Spleen (tissue), 11 donors: ENCODE measurements at regions not wholly inside any gene's neighbourhood (a gene's known extent, or its start where the extent isn't known, plus 50 kb on each side); places are given as distances from the start of the nearest gene placed in this dataset.

Experiments used
- DNase-seq: peaks from one replicate; pipeline ENCODE4 v3.0.0-alpha.2; 2020
- H3K27ac ChIP-seq, 8 donors: fragments of 200-600 bp; sonication (generic) in 7 of 8; 1 replicate in 4 of 8; 2 replicates in 4 of 8; pipeline versions ENCODE4 v1.5.0 to v1.8.0; 2016 to 2021; ENCODE audit warnings: inconsistent platforms in 4 of 8, mild to moderate bottlenecking in 4 of 8, moderate library complexity in 1 of 8
- H3K27me3 ChIP-seq, 7 donors: fragments of 200-600 bp; sonication (generic) in 6 of 7; replicated peaks in 1 of 7; 1 replicate in 4 of 7; 2 replicates in 3 of 7; pipeline versions ENCODE4 v1.5.0 to v1.8.0; 2016 to 2021; ENCODE audit warnings: inconsistent platforms in 3 of 7, mild to moderate bottlenecking in 1 of 7
- H3K36me3 ChIP-seq, 6 donors: fragments of 200-600 bp; sonication (generic) in 5 of 6; 1 replicate in 4 of 6; 2 replicates in 2 of 6; pipeline versions ENCODE4 v1.5.0 to v1.8.0; 2016 to 2021; ENCODE audit warnings: inconsistent platforms in 2 of 6
- H3K4me1 ChIP-seq, 6 donors: fragments of 200-600 bp; sonication (generic) in 5 of 6; 1 replicate in 3 of 6; 2 replicates in 3 of 6; pipeline versions ENCODE4 v1.5.0 to v1.8.0; 2016 to 2021; ENCODE audit warnings: inconsistent platforms in 3 of 6
- H3K4me3 ChIP-seq, 8 donors: fragments of 200-600 bp; sonication (generic) in 7 of 8; 1 replicate in 4 of 8; 2 replicates in 4 of 8; pipeline versions ENCODE4 v1.5.0 to v1.8.0; 2016 to 2021; ENCODE audit warnings: inconsistent platforms in 4 of 8, mild to moderate bottlenecking in 4 of 8, moderate library complexity in 2 of 8
- H3K9me3 ChIP-seq, 8 donors: fragments of 200-600 bp; sonication (generic) in 7 of 8; 1 replicate in 4 of 8; 2 replicates in 4 of 8; pipeline versions ENCODE4 v1.5.0 to v1.8.0; 2016 to 2021; ENCODE audit warnings: inconsistent platforms in 4 of 8
- CTCF ChIP-seq, 11 experiments: fragments of 200-600 bp in 7 of 11; fragments of 450-650 bp in 4 of 11; sonication (generic) in 4 of 11; IDR thresholded peaks in 8 of 11; conservative IDR thresholded peaks in 3 of 11; 1 replicate in 7 of 11; 2 replicates in 4 of 11; pipeline versions ENCODE4 v1.4.0 to v1.8.0; 2016 to 2021; ENCODE audit warnings: antibody characterized with exemption in 11 of 11, inconsistent platforms in 4 of 11, mild to moderate bottlenecking in 1 of 11
- POLR2A ChIP-seq, 3 donors: fragments of 450-650 bp; IDR thresholded peaks; one replicate each; pipeline ENCODE4 v1.5.1; 2017; ENCODE audit warnings: antibody characterized with exemption in 3 of 3, mild to moderate bottlenecking in 1 of 3
- POLR2AphosphoS5 ChIP-seq, 3 donors: sonication (generic); formaldehyde crosslinking; IDR thresholded peaks; one replicate each; pipeline ENCODE4 v1.5.1; 2017; ENCODE audit warnings: antibody characterized with exemption in 3 of 3
- WGBS, 5 donors: extraction: QIAGEN DNeasy Blood & Tissue Kit in 3 of 5; methylation state at CpG; one replicate each; pipeline versions ENCODE4 v1.1.5 to v1.1.7; 2013 to 2018; 5-methylcytosine and 5-hydroxymethylcytosine counted together
- intact Hi-C: fragments of 100-400 bp; cut with DNase I; formaldehyde crosslinking; loops from one replicate; pipeline ENCODE4 v1.15.0; 2023; ENCODE audit warnings: low total_unique reads
- donor health status: healthy with polysubstance abuse.
- donor health status: DM: no; HTN: no; CAD: no; lungs with moderate emphysema.
- donor health status: DM: no; HTN: no; CAD: no.
- donor health status: Bipolar disorder and iron deficiency.
- donor health status: healthy.
- donor health status: DM: no; HTN: no; CAD: no.
- donor health status: DM: yes; HTN: yes; CAD: no.

GRCh38 chr6:92566632-92567031 lies 852.7 kb downstream of the EPHA7 start:
- Histone ChIP-seq H3K4me3 (no peak overlapping the region), H3K27ac (no peak overlapping the region), H3K9me3 (no peaks in the 10 kb centered on the region), H3K36me3 (no peaks in the 10 kb centered on the region), H3K27me3 (no peaks in the 10 kb centered on the region), H3K4me1 (no peaks in the 10 kb centered on the region)
- TF ChIP-seq CTCF (IDR thresholded peaks at IDR 0.05 in 8 of 11, conservative IDR thresholded peaks at IDR 0.05 in 3 of 11), result no peak
- no peak for TF ChIP-seq POLR2A (IDR thresholded peaks at IDR 0.05)
- TF ChIP-seq POLR2AphosphoS5 (IDR thresholded peaks at IDR 0.05), result no peak
- DNase-seq, result no peak
- 52 to 76% (median 59%) methylated on average over 4 of the region's 4 CpGs for WGBS, 5 donors
- intact Hi-C loops, result no loop called here

GRCh38 chr6:92564376-92564775 lies 855.0 kb downstream of the EPHA7 start:
- intact Hi-C loops, result no loop called here
- Histone ChIP-seq H3K9me3 (no peaks in the 10 kb centered on the region), H3K4me3 (no peak overlapping the region), H3K4me1 (no peaks in the 10 kb centered on the region), H3K36me3 (no peaks in the 10 kb centered on the region), H3K27me3 (no peaks in the 10 kb centered on the region), H3K27ac (no peak overlapping the region)
- 57 to 87% (median 69%) methylated on average over 3 of the region's 3 CpGs for WGBS, 5 donors
- DNase-seq, result no peak
- TF ChIP-seq POLR2A (IDR thresholded peaks at IDR 0.05) (no peak), CTCF (IDR thresholded peaks at IDR 0.05 in 8 of 11, conservative IDR thresholded peaks at IDR 0.05 in 3 of 11) (no peak), POLR2AphosphoS5 (IDR thresholded peaks at IDR 0.05) (no peak)

GRCh38 chr6:92559611-92560010 lies 859.7 kb downstream of the EPHA7 start:
- WGBS, 5 donors, result 8 to 21% (median 12%) methylated on average over 5 of the region's 5 CpGs

GRCh38 chr6:92559003-92559402 lies 860.4 kb downstream of the EPHA7 start:
- Histone ChIP-seq H3K27me3 (no peaks in the 10 kb centered on the region), H3K27ac (no peak overlapping the region), H3K4me3 (no peak overlapping the region), H3K36me3 (no peaks in the 10 kb centered on the region), H3K4me1 (no peaks in the 10 kb centered on the region), H3K9me3 (no peaks in the 10 kb centered on the region)
- intact Hi-C loops, result no loop called here
- no peak for DNase-seq
- TF ChIP-seq POLR2A (IDR thresholded peaks at IDR 0.05), result no peak
- TF ChIP-seq POLR2AphosphoS5 (IDR thresholded peaks at IDR 0.05), result no peak
- TF ChIP-seq CTCF (IDR thresholded peaks at IDR 0.05 in 8 of 11, conservative IDR thresholded peaks at IDR 0.05 in 3 of 11), result no peak
- WGBS, 5 donors, result 78 to 84% (median 80%) methylated on average over 2 of the region's 2 CpGs

More at GRCh38 chr6:92559611-92560010, 859.7 kb downstream of the EPHA7 start:
- no peaks in the 10 kb centered on the region for H3K9me3 ChIP-seq
- no peak overlapping the region for H3K27ac ChIP-seq
- H3K4me1 ChIP-seq, result no peaks in the 10 kb centered on the region
- no peaks in the 10 kb centered on the region for H3K27me3 ChIP-seq
- DNase-seq, result no peak
- no peaks in the 10 kb centered on the region for H3K36me3 ChIP-seq
- no peak overlapping the region for H3K4me3 ChIP-seq
- TF ChIP-seq POLR2A (IDR thresholded peaks at IDR 0.05) (no peak), CTCF (IDR thresholded peaks at IDR 0.05 in 8 of 11, conservative IDR thresholded peaks at IDR 0.05 in 3 of 11) (no peak), POLR2AphosphoS5 (IDR thresholded peaks at IDR 0.05) (no peak)
- intact Hi-C loops, result no loop called here
